CD14-positive monocyte (primary cell): ENCODE measurements at regions not wholly inside any gene's neighbourhood (a gene's known extent, or its start where the extent isn't known, plus 50 kb on each side); places are given as distances from the start of the nearest gene placed in this dataset.

Experiments
- DNase-seq, 3 donors: peaks; one replicate each; pipeline ENCODE4 v3.0.0-alpha.2; 2011 to 2022
- H2AFZ ChIP-seq: 2 replicates; pipeline ENCODE4 v1.6.0; 2012; ENCODE audit warnings: mild to moderate bottlenecking, low read depth, low read length, inconsistent platforms; ENCODE audit not compliant: insufficient read depth, poor library complexity, severe bottlenecking
- H3K27ac ChIP-seq, 2 donors: 1 replicate in 1 of 2; 2 replicates in 1 of 2; pipeline ENCODE4 v1.5.1; 2012 to 2013; ENCODE audit warnings: low read length in 2 of 2, control low read depth in 1 of 2, inconsistent platforms in 1 of 2, low read depth in 1 of 2, mild to moderate bottlenecking in 1 of 2
- H3K27me3 ChIP-seq, 2 donors: one replicate each; pipeline versions ENCODE4 v1.6.0 to v1.6.1; 2011 to 2013; ENCODE audit warnings: low read length in 2 of 2; ENCODE audit not compliant: control insufficient read depth in 2 of 2, insufficient read depth in 2 of 2
- H3K36me3 ChIP-seq, 2 donors: replicated peaks in 1 of 2; 1 replicate in 1 of 2; 2 replicates in 1 of 2; pipeline versions ENCODE4 v1.5.1 to v1.6.1; 2012 to 2013; ENCODE audit warnings: low read length in 2 of 2, control low read depth in 1 of 2, inconsistent platforms in 1 of 2, mild to moderate bottlenecking in 1 of 2; ENCODE audit not compliant: insufficient read depth in 2 of 2, control insufficient read depth in 1 of 2
- H3K4me1 ChIP-seq, 2 donors: 1 replicate in 1 of 2; 2 replicates in 1 of 2; pipeline versions ENCODE4 v1.5.1 to v1.6.1; 2012 to 2013; ENCODE audit warnings: low read length in 2 of 2, control low read depth in 1 of 2, inconsistent platforms in 1 of 2, mild to moderate bottlenecking in 1 of 2, moderate library complexity in 1 of 2; ENCODE audit not compliant: insufficient read depth in 2 of 2, control insufficient read depth in 1 of 2
- H3K4me2 ChIP-seq: replicated peaks from 2 replicates; pipeline ENCODE3; 2012; ENCODE audit warnings: low read length, moderate library complexity, mild to moderate bottlenecking; ENCODE audit not compliant: poor library complexity, severe bottlenecking; ENCODE audit errors: extremely low read depth
- H3K4me3 ChIP-seq, 3 experiments: fragments of 200-600 bp in 1 of 3; sonication (generic) in 1 of 3; replicated peaks in 1 of 3; 1 replicate in 2 of 3; 2 replicates in 1 of 3; pipeline ENCODE4 v1.5.1; 2011 to 2013; ENCODE audit warnings: low read length in 3 of 3, mild to moderate bottlenecking in 3 of 3, control low read depth in 2 of 3, low read depth in 2 of 3, inconsistent platforms in 1 of 3, moderate library complexity in 1 of 3
- H3K79me2 ChIP-seq: 2 replicates; pipeline ENCODE4 v1.6.0; 2012; ENCODE audit warnings: mild to moderate bottlenecking, control low read depth, inconsistent platforms, low read length, moderate library complexity; ENCODE audit not compliant: insufficient read depth
- H3K9ac ChIP-seq: 2 replicates; pipeline ENCODE4 v1.6.0; 2017; ENCODE audit warnings: low read length, mild to moderate bottlenecking; ENCODE audit not compliant: insufficient read depth, poor library complexity, severe bottlenecking
- H3K9me3 ChIP-seq, 2 donors: replicated peaks in 1 of 2; 1 replicate in 1 of 2; 2 replicates in 1 of 2; pipeline versions ENCODE4 v1.5.1 to v1.6.1; 2012 to 2013; ENCODE audit warnings: low read length in 2 of 2, control low read depth in 1 of 2; ENCODE audit not compliant: control insufficient read depth in 1 of 2, insufficient read depth in 1 of 2
- H4K20me1 ChIP-seq: 2 replicates; pipeline ENCODE4 v1.6.0; 2012; ENCODE audit warnings: mild to moderate bottlenecking, low read length, control low read depth, moderate library complexity; ENCODE audit not compliant: insufficient read depth
- H3K27ac Mint-ChIP-seq, 7 donors: one replicate each; pipeline ENCODE4 v1.8.0; 2020; ENCODE audit warnings: mild to moderate bottlenecking in 7 of 7, mixed read lengths in 7 of 7, moderate library complexity in 6 of 7, inconsistent platforms in 2 of 7
- H3K27me3 Mint-ChIP-seq, 3 donors: one replicate each; pipeline ENCODE4 v1.8.0; 2021 to 2022; ENCODE audit warnings: low read depth in 3 of 3, mild to moderate bottlenecking in 3 of 3, mixed read lengths in 3 of 3, moderate library complexity in 3 of 3, inconsistent platforms in 1 of 3
- H3K36me3 Mint-ChIP-seq, 2 donors: one replicate each; pipeline ENCODE4 v1.8.0; 2020; ENCODE audit warnings: mixed read lengths in 2 of 2, inconsistent platforms in 1 of 2, mild to moderate bottlenecking in 1 of 2
- H3K4me1 Mint-ChIP-seq: one replicate; pipeline ENCODE4 v1.8.0; 2020; ENCODE audit warnings: mild to moderate bottlenecking, mixed read lengths
- H3K4me3 Mint-ChIP-seq, 2 donors: one replicate each; pipeline ENCODE4 v1.8.0; 2020; ENCODE audit warnings: mild to moderate bottlenecking in 2 of 2, mixed read lengths in 2 of 2, moderate library complexity in 1 of 2
- H3K9me3 Mint-ChIP-seq, 7 donors: one replicate each; pipeline ENCODE4 v1.8.0; 2020 to 2022; ENCODE audit warnings: mixed read lengths in 7 of 7, mild to moderate bottlenecking in 6 of 7, moderate library complexity in 6 of 7, inconsistent platforms in 2 of 7
- WGBS: methylation state at CpG from one replicate; pipeline ENCODE4 v1.1.5; 2013; ENCODE audit warnings: missing lambda C conversion rate; ENCODE audit not compliant: insufficient coverage; 5-methylcytosine and 5-hydroxymethylcytosine counted together
- intact Hi-C, 2 donors: fragments of 100-400 bp; cut with micrococcal nuclease; formaldehyde crosslinking; loops; one replicate each; pipeline versions ENCODE4 v1.15.0 to v1.15.1; 2023
- TF ChIP-seq, protein P1 (sequence below): fragments of 200-600 bp; IDR thresholded peaks from one replicate; pipeline ENCODE4 v1.8.0; 2022; ENCODE audit warnings: antibody characterized with exemption, mild to moderate bottlenecking

DNA sequence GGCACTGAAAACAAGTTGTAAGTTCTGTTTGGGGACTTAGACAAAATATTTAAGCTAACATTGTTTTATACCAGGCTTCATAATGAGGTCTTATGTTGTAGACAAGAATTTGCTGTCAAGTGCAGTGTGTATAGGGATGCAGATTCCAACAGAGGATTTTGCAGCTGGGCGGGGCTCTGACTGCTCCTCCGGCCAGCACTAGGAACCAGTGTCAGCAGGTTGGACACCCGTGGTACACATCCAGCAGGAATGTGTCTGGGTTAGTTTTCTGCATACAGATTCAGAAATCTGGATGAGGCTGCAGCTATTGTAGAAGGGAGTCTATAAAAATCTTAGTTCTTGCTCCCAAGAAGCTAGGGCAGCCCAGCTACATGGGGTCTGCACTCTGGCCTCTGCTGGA, 194.3 kb upstream of the RBM19 start:
- Histone ChIP-seq H3K27me3 (no peaks in the 10 kb centered on the region), H3K79me2 (no peaks in the 10 kb centered on the region), H3K27ac (no peak overlapping the region), H4K20me1 (no peaks in the 10 kb centered on the region), H3K9me3 (no peaks in the 10 kb centered on the region), H3K9ac (no peak overlapping the region), H3K36me3 (no peaks in the 10 kb centered on the region), H3K4me3 (no peak overlapping the region), H3K4me2 (no peak overlapping the region), H3K4me1 (no peaks in the 10 kb centered on the region), H2AFZ (no peak overlapping the region)
- Mint-ChIP-seq H3K27me3 (peaks cover under 1 to 4% (median 2%) of the 10 kb centered on the region in 3 donors), H3K9me3 (peaks cover 0 to 8% (median 0%) of the 10 kb centered on the region in 7 donors), H3K4me3 (no peak overlapping the region), H3K27ac (no peak overlapping the region), H3K4me1 (no peaks in the 10 kb centered on the region), H3K36me3 (no peaks in the 10 kb centered on the region)
- TF ChIP-seq, protein P1, sequence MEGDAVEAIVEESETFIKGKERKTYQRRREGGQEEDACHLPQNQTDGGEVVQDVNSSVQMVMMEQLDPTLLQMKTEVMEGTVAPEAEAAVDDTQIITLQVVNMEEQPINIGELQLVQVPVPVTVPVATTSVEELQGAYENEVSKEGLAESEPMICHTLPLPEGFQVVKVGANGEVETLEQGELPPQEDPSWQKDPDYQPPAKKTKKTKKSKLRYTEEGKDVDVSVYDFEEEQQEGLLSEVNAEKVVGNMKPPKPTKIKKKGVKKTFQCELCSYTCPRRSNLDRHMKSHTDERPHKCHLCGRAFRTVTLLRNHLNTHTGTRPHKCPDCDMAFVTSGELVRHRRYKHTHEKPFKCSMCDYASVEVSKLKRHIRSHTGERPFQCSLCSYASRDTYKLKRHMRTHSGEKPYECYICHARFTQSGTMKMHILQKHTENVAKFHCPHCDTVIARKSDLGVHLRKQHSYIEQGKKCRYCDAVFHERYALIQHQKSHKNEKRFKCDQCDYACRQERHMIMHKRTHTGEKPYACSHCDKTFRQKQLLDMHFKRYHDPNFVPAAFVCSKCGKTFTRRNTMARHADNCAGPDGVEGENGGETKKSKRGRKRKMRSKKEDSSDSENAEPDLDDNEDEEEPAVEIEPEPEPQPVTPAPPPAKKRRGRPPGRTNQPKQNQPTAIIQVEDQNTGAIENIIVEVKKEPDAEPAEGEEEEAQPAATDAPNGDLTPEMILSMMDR: no peak
- intact Hi-C loops: no loop called here
- WGBS: 100% methylated on average over 3 of the region's 3 CpGs
- no peak for DNase-seq

DNA sequence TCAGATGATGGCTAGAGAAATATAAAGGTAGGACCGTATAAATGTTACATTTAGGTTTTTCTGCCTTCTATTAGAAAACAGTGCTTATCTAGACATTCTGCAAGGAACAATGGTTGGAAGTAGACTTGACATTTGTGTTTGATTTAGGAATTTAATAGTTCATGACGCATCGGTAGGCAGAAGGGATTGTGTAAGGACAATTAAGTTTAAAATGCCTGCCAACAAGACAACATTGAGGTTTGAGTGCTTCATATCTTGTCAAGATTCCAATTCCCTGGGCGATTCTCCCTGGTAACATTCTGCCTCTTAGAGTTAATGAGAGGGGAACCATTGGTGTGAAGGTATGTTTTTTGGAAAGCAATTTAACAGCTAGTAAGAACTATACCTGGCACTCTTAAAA, 186.8 kb upstream of the RBM19 start:
- H3K36me3 Mint-ChIP-seq: no peaks in the 10 kb centered on the region
- Histone ChIP-seq H3K36me3 (no peaks in the 10 kb centered on the region), H3K27me3 (no peaks in the 10 kb centered on the region), H3K9me3 (no peaks in the 10 kb centered on the region), H3K4me2 (no peak overlapping the region), H3K4me1 (no peaks in the 10 kb centered on the region), H4K20me1 (no peaks in the 10 kb centered on the region), H2AFZ (no peak overlapping the region), H3K9ac (no peak overlapping the region), H3K27ac (no peak overlapping the region), H3K4me3 (no peak overlapping the region), H3K79me2 (no peaks in the 10 kb centered on the region)
- no peak overlapping the region for H3K4me3 Mint-ChIP-seq
- intact Hi-C loops: no loop called here
- DNase-seq: no peak
- H3K4me1 Mint-ChIP-seq: no peaks in the 10 kb centered on the region
- 20% methylated on average over 1 of the region's 4 CpGs for WGBS
- TF ChIP-seq, protein P1: no peak
- peaks cover 0 to 3% (median 0%) of the 10 kb centered on the region in 7 donors for H3K9me3 Mint-ChIP-seq
- no peak overlapping the region for H3K27ac Mint-ChIP-seq
- H3K27me3 Mint-ChIP-seq: no peaks in the 10 kb centered on the region
